Esophagus muscularis mucosa (tissue), 3 donors: ENCODE measurements at regions not wholly inside any gene's neighbourhood (a gene's known extent, or its start where the extent isn't known, plus 50 kb on each side); places are given as distances from the start of the nearest gene placed in this dataset.

ENCODE experiments used
- CTCF ChIP-seq, 3 experiments: fragments of 200-600 bp in 2 of 3; fragments of 450-650 bp in 1 of 3; sonication (generic) in 2 of 3; IDR thresholded peaks; one replicate each; pipeline ENCODE4 v1.5.1; 2017 to 2019; ENCODE audit warnings: antibody characterized with exemption in 3 of 3, mild to moderate bottlenecking in 2 of 3, moderate library complexity in 1 of 3
- EP300 ChIP-seq: sonication (generic); formaldehyde crosslinking; IDR thresholded peaks from one replicate; pipeline ENCODE4 v1.6.1; 2017; ENCODE audit warnings: antibody characterized with exemption

DNA sequence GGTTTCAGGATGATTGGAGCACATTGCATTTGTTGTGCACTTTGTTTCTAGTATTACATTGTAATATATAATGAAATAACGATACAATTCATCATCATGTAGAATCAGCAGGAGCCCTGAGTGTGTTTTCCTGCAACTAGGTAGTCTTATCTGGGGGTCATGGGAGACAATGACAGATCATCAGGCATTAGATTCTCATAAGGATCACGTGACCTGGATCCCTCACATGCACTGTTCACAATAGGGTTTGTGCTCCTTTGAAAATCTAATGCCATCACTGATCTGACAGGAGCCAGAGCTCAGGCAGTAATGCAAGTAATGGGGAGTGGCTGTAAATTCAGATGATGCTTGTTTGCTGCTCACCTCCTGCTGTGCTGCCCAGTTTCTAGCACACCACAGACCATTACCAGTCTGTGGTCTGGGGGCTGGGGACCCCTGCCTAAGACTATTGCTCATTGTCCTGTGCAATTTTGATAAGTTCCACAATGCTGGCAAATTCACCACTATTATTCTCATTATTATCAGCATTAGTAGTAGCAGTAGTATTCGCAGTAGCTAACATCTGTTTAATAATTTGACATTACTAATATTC is 428.7 kb upstream of the TNP1 start:
- TF ChIP-seq CTCF (IDR thresholded peaks at IDR 0.05) (no peak), EP300 (no peak)
